K562 (cell line): ENCODE measurements at regions not wholly inside any gene's neighbourhood (a gene's known extent, or its start where the extent isn't known, plus 50 kb on each side); places are given as distances from the start of the nearest gene placed in this dataset.

Experiments used
- ATAC-seq: fragments of 200-7000 bp; cut with Tn5 transposase; 3 replicates; pipeline ENCODE4 v1.9.1; 2020; ENCODE audit warnings: moderate library complexity
- BruUV-seq: library from RNA; stranded (reverse); fragments of 400-500 nt; replicated peaks from 2 replicates; lab custom pipeline; 2021; lab: Mats Ljungman, UMichigan
- CTCF ChIA-PET: fragments of 300-600 bp; formaldehyde crosslinking; extraction: SDS; loops from one replicate; lab custom pipeline; 2021; ENCODE audit warnings: low intra/inter-chr PET ratio; lab: Yijun Ruan, JAX
- POLR2A ChIA-PET: fragments of 300-600, 350-650 bp; sonication (Branson Sonifier 250); formaldehyde crosslinking; extraction: SDS; loops from one replicate; lab custom pipeline; 2021; ENCODE audit warnings: antibody characterized with exemption, inconsistent platforms; lab: Yijun Ruan, JAX
- DNase-seq, 4 experiments: peaks; one replicate each; pipeline versions ENCODE4 v3.0.0 to v3.0.0-alpha.2; 2011 to 2018; ENCODE audit warnings: low spot score in 3 of 4, mixed read lengths in 3 of 4; ENCODE audit errors: extremely low read depth in 1 of 4
- FAIRE-seq: peaks from 2 replicates; lab custom pipeline; 2011; peaks lifted over from hg19 to GRCh38; lab: Jason Lieb, UNC
- H2AFZ ChIP-seq: 2 replicates; pipeline ENCODE4 v1.6.0; 2011; ENCODE audit warnings: low read depth, low read length, control low read depth, inconsistent platforms
- H3K27ac ChIP-seq: fragments of 200-600 bp; 3 replicates; pipeline ENCODE4 v1.8.0; 2011; ENCODE audit warnings: low read depth, mild to moderate bottlenecking, control low read depth, inconsistent platforms, low read length, moderate library complexity, mixed read lengths; ENCODE audit errors: extremely low read depth
- H3K27me3 ChIP-seq, 2 experiments: fragments of 300-600 bp in 1 of 2; 2 replicates in 1 of 2; 3 replicates in 1 of 2; pipeline versions ENCODE4 v1.6.0 to v1.8.0; 2011; ENCODE audit warnings: inconsistent platforms in 2 of 2, low read length in 2 of 2, mild to moderate bottlenecking in 1 of 2, mixed read lengths in 1 of 2, moderate library complexity in 1 of 2; ENCODE audit not compliant: control insufficient read depth in 2 of 2, insufficient read depth in 2 of 2
- H3K36me3 ChIP-seq: fragments of 300-600 bp; 3 replicates; pipeline ENCODE4 v1.8.0; 2011; ENCODE audit warnings: mild to moderate bottlenecking, low read length, inconsistent platforms; ENCODE audit not compliant: control insufficient read depth, insufficient read depth
- H3K4me1 ChIP-seq, 2 experiments: fragments of 200-600 bp in 1 of 2; replicated peaks in 1 of 2; 2 replicates in 1 of 2; 3 replicates in 1 of 2; pipeline versions ENCODE4 v1.5.1 to v1.8.0; 2011; ENCODE audit warnings: inconsistent platforms in 2 of 2, low read length in 2 of 2, mild to moderate bottlenecking in 1 of 2, mixed read lengths in 1 of 2, moderate library complexity in 1 of 2; ENCODE audit not compliant: control insufficient read depth in 2 of 2, insufficient read depth in 2 of 2
- H3K4me2 ChIP-seq: 2 replicates; pipeline ENCODE4 v1.6.1; 2011; ENCODE audit warnings: low read length, control low read depth, inconsistent platforms, mixed read lengths; ENCODE audit not compliant: insufficient read depth
- H3K4me3 ChIP-seq: fragments of 200-600 bp; sonication (generic), shearing (Covaris generic); 2 replicates; pipeline ENCODE4 v1.5.1; 2016; ENCODE audit warnings: control low read depth, inconsistent platforms
- H3K79me2 ChIP-seq: fragments of 200-600 bp; 3 replicates; pipeline ENCODE4 v1.8.0; 2011; ENCODE audit warnings: low read length, inconsistent platforms; ENCODE audit not compliant: control insufficient read depth, insufficient read depth
- H3K9ac ChIP-seq, 2 experiments: 2 replicates each; pipeline versions ENCODE4 v1.6.0 to v1.6.1; 2011; ENCODE audit warnings: low read depth in 2 of 2, low read length in 2 of 2, control low read depth in 1 of 2, inconsistent platforms in 1 of 2, mild to moderate bottlenecking in 1 of 2, mixed read lengths in 1 of 2; ENCODE audit not compliant: insufficient read depth in 1 of 2
- H3K9me1 ChIP-seq: one replicate; pipeline ENCODE4 v1.6.0; 2011; ENCODE audit warnings: inconsistent platforms, mild to moderate bottlenecking, low read length, moderate library complexity; ENCODE audit not compliant: control insufficient read depth, insufficient read depth
- H3K9me3 ChIP-seq: replicated peaks from 2 replicates; pipeline ENCODE4 v1.5.1; 2011; ENCODE audit warnings: low read depth, low read length, inconsistent platforms; ENCODE audit not compliant: control insufficient read depth, insufficient read depth
- H4K20me1 ChIP-seq: replicated peaks from 2 replicates; pipeline ENCODE4 v1.6.1; 2011; ENCODE audit warnings: low read length, inconsistent platforms, mixed read lengths; ENCODE audit not compliant: control insufficient read depth, insufficient read depth
- C11orf30 ChIP-seq: fragments of 450-650 bp; IDR thresholded peaks from 2 replicates; pipeline ENCODE4 v1.6.1; 2016; ENCODE audit warnings: low read depth, mild to moderate bottlenecking
- HOXB6 ChIP-seq: fragments of 250-450 bp; sonication (Bioruptor Pico); IDR thresholded peaks from 2 replicates; pipeline ENCODE4 v1.5.1; 2022; ENCODE audit warnings: mild to moderate bottlenecking, borderline replicate concordance
- JUN ChIP-seq, 2 experiments: sonication (generic) in 1 of 2; formaldehyde crosslinking in 1 of 2; IDR thresholded peaks; 2 replicates each; pipeline versions ENCODE4 v1.6.1 to v1.8.0; 2012 to 2022; ENCODE audit warnings: borderline replicate concordance in 2 of 2, mild to moderate bottlenecking in 2 of 2, improper control_type of control experiment in 1 of 2, low read depth in 1 of 2, low read length in 1 of 2, missing genetic modification reagents in 1 of 2
- MAFF ChIP-seq: IDR thresholded peaks from 2 replicates; pipeline ENCODE4 v1.6.1; 2012; ENCODE audit warnings: low read length, improper control_type of control experiment
- MAFG ChIP-seq: fragments of 450-650 bp; conservative IDR thresholded peaks from 2 replicates; pipeline ENCODE4 v1.6.1; 2016; ENCODE audit warnings: missing genetic modification characterization, missing compliant biosample characterization
- MAFK ChIP-seq: IDR thresholded peaks from 2 replicates; pipeline ENCODE4 v1.6.1; 2011; ENCODE audit warnings: low read length, improper control_type of control experiment
- ZFPM2 ChIP-seq: fragments of 250-450 bp; sonication (Bioruptor Pico); IDR thresholded peaks from 2 replicates; pipeline ENCODE4 v1.5.1; 2022; ENCODE audit warnings: mild to moderate bottlenecking
- ZNF184 ChIP-seq: sonication (generic); formaldehyde crosslinking; IDR thresholded peaks from 2 replicates; pipeline ENCODE4 v1.5.0; 2020; ENCODE audit warnings: missing genetic modification reagents
- ZNF316 ChIP-seq: fragments of 450-650 bp; IDR thresholded peaks from 2 replicates; pipeline ENCODE4 v1.6.1; 2016
- WGBS: fragments of 100-300 bp; shearing (Covaris generic); methylation state at CpG from one replicate; pipeline ENCODE4 v1.1.6; 2016; ENCODE audit warnings: low coverage, mixed read lengths; ENCODE audit not compliant: insufficient coverage; ENCODE audit errors: missing lambda C conversion rate; 5-methylcytosine and 5-hydroxymethylcytosine counted together
- in situ Hi-C: fragments of 300-500 bp; cut with MboI; formaldehyde crosslinking; loops from 4 replicates; pipeline ENCODE4 v1.15.0; 2018; ENCODE audit warnings: inconsistent platforms, mixed read lengths
- intact Hi-C: fragments of 100-400 bp; cut with micrococcal nuclease; formaldehyde crosslinking; loops from 2 replicates; pipeline ENCODE4 v1.14.2; 2022
- TF ChIP-seq, protein P1 (sequence below): fragments of 450-650 bp; IDR thresholded peaks from 2 replicates; pipeline ENCODE4 v1.6.1; 2016; ENCODE audit warnings: antibody characterized with exemption
- TF ChIP-seq, protein P2 (sequence below): sonication (generic); formaldehyde crosslinking; IDR thresholded peaks from 2 replicates; pipeline ENCODE4 v1.8.1; 2023; ENCODE audit warnings: missing genetic modification reagents, mild to moderate bottlenecking, borderline replicate concordance
- TF ChIP-seq, protein P3 (sequence below): fragments of 450-650 bp; IDR thresholded peaks from 2 replicates; pipeline ENCODE4 v1.6.1; 2017; ENCODE audit warnings: mild to moderate bottlenecking, moderate library complexity
- TF ChIP-seq, protein P4 (sequence below): fragments of 250-450 bp; sonication (Bioruptor Pico); IDR thresholded peaks from 2 replicates; pipeline ENCODE4 v1.5.1; 2021; ENCODE audit warnings: mild to moderate bottlenecking

DNA sequence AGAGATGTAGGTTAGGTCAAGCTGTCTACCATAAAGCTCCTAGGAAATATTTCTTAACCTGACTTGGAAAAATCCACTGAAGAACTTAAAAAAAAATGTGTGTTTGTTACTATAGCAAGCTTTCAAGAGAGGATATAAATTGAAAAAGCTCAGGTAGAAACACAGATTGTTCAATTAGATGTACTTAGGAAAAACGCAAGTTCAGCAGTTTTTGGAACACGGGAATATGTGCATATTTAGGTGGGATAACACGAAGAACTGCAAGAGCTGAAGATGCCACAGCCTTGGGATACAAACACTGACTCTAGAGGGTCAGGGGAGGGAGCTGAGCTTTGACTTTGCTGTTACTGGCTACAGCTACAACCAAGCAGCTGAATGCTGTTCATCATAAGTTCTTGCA is 77.8 kb upstream of the FSHB start:
- Histone ChIP-seq H3K4me1 (no peaks in the 10 kb centered on the region), H2AFZ (no peak overlapping the region), H4K20me1 (no peaks in the 10 kb centered on the region), H3K9me1 (no peaks in the 10 kb centered on the region), H3K27me3 (no peaks in the 10 kb centered on the region), H3K27ac (no peak overlapping the region), H3K79me2 (no peaks in the 10 kb centered on the region), H3K4me3 (no peak overlapping the region), H3K9me3 (no peaks in the 10 kb centered on the region; the same call in 1 of the 2 replicates), H3K4me2 (no peak overlapping the region), H3K36me3 (no peaks in the 10 kb centered on the region), H3K9ac (no peak overlapping the region)
- no peak for ATAC-seq
- BruUV-seq: no TSS peak
- in situ Hi-C loops: no loop called here
- ChIA-PET CTCF (no interaction called here), POLR2A (interaction anchor here (0.7 kb wide), 1 partner anchor 282 kb away, joined by 3 read pairs; no protein-coding TSS in a partner anchor)
- DNase-seq: no peak
- intact Hi-C loops: no loop called here
- no peak for FAIRE-seq
- peak; percentile 63 for TF ChIP-seq ZNF316
- TF ChIP-seq ZFPM2 (CRISPR knock-in tag): no peak
- TF ChIP-seq, protein P1, sequence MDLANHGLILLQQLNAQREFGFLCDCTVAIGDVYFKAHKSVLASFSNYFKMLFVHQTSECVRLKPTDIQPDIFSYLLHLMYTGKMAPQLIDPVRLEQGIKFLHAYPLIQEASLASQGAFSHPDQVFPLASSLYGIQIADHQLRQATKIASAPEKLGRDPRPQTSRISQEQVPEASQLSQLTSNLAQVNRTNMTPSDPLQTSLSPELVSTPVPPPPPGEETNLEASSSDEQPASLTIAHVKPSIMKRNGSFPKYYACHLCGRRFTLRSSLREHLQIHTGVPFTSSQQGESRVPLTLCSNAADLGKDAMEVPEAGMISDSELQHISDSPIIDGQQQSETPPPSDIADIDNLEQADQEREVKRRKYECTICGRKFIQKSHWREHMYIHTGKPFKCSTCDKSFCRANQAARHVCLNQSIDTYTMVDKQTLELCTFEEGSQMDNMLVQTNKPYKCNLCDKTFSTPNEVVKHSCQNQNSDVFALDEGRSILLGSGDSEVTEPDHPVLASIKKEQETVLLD: no peak
- TF ChIP-seq MAFF: peak; percentile 70
- TF ChIP-seq ZNF184 (CRISPR knock-in tag): no peak
- TF ChIP-seq C11orf30: peak; percentile 43; the same call in 1 of the 2 replicates
- TF ChIP-seq HOXB6 (CRISPR knock-in tag): no peak
- TF ChIP-seq, protein P2, sequence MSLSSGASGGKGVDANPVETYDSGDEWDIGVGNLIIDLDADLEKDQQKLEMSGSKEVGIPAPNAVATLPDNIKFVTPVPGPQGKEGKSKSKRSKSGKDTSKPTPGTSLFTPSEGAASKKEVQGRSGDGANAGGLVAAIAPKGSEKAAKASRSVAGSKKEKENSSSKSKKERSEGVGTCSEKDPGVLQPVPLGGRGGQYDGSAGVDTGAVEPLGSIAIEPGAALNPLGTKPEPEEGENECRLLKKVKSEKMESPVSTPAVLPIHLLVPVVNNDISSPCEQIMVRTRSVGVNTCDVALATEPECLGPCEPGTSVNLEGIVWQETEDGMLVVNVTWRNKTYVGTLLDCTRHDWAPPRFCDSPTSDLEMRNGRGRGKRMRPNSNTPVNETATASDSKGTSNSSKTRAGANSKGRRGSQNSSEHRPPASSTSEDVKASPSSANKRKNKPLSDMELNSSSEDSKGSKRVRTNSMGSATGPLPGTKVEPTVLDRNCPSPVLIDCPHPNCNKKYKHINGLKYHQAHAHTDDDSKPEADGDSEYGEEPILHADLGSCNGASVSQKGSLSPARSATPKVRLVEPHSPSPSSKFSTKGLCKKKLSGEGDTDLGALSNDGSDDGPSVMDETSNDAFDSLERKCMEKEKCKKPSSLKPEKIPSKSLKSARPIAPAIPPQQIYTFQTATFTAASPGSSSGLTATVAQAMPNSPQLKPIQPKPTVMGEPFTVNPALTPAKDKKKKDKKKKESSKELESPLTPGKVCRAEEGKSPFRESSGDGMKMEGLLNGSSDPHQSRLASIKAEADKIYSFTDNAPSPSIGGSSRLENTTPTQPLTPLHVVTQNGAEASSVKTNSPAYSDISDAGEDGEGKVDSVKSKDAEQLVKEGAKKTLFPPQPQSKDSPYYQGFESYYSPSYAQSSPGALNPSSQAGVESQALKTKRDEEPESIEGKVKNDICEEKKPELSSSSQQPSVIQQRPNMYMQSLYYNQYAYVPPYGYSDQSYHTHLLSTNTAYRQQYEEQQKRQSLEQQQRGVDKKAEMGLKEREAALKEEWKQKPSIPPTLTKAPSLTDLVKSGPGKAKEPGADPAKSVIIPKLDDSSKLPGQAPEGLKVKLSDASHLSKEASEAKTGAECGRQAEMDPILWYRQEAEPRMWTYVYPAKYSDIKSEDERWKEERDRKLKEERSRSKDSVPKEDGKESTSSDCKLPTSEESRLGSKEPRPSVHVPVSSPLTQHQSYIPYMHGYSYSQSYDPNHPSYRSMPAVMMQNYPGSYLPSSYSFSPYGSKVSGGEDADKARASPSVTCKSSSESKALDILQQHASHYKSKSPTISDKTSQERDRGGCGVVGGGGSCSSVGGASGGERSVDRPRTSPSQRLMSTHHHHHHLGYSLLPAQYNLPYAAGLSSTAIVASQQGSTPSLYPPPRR: no peak
- TF ChIP-seq MAFG (tag): peak; percentile 41
- TF ChIP-seq, protein P3, sequence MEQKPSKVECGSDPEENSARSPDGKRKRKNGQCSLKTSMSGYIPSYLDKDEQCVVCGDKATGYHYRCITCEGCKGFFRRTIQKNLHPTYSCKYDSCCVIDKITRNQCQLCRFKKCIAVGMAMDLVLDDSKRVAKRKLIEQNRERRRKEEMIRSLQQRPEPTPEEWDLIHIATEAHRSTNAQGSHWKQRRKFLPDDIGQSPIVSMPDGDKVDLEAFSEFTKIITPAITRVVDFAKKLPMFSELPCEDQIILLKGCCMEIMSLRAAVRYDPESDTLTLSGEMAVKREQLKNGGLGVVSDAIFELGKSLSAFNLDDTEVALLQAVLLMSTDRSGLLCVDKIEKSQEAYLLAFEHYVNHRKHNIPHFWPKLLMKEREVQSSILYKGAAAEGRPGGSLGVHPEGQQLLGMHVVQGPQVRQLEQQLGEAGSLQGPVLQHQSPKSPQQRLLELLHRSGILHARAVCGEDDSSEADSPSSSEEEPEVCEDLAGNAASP: no peak
- peak; percentile 71 for TF ChIP-seq MAFK
- TF ChIP-seq, protein P4, sequence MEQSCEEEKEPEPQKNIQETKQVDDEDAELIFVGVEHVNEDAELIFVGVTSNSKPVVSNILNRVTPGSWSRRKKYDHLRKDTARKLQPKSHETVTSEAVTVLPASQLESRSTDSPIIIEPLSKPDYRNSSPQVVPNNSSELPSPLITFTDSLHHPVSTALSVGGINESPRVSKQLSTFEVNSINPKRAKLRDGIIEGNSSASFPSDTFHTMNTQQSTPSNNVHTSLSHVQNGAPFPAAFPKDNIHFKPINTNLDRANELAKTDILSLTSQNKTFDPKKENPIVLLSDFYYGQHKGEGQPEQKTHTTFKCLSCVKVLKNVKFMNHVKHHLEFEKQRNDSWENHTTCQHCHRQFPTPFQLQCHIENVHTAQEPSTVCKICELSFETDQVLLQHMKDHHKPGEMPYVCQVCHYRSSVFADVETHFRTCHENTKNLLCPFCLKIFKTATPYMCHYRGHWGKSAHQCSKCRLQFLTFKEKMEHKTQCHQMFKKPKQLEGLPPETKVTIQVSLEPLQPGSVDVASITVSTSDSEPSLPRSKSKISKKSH (CRISPR knock-in tag): no peak
- no peak for TF ChIP-seq JUN (IDR thresholded peaks at IDR 0.05; ENCODE audit: borderline replicate concordance, low read depth, low read length)
- no peak for TF ChIP-seq JUN (CRISPR knock-in tag; IDR thresholded peaks at IDR 0.05; ENCODE audit: borderline replicate concordance)
- 0% methylated on average over 3 of the region's 3 CpGs for WGBS
